ENCODE measurements at regions not wholly inside any gene's neighbourhood (a gene's known extent, or its start where the extent isn't known, plus 50 kb on each side); places are given as distances from the start of the nearest gene placed in this dataset.

DNA sequence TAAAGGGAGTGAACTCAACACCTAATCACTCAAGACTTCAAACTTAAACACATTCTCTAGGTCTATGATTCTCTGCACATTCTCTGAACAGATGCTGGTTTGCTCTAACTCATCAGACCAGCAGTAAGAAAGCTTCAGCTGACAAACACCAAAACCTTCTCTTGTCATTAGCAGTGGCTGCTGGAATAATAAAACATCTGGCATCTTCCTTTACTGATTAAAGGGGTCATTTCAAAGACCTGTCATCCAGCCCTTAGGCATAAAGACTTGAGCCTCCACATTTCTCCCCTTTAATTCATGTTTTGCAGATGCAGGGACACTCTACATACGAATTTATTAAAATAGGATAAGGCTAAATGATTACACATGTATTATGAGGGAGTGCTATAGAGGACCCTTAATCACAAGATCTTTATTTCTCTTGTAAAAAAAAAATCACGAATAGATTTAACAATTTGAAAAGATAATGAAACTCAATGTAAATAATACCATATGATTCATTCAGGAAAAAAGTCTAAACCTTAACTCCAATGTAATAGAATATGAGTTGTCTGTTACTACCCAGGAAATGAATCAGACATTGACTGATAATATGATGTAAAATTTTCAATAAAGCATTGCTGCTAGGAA lies 152.4 kb upstream of the GNAI1 start:
- TF ChIP-seq, protein P1, sequence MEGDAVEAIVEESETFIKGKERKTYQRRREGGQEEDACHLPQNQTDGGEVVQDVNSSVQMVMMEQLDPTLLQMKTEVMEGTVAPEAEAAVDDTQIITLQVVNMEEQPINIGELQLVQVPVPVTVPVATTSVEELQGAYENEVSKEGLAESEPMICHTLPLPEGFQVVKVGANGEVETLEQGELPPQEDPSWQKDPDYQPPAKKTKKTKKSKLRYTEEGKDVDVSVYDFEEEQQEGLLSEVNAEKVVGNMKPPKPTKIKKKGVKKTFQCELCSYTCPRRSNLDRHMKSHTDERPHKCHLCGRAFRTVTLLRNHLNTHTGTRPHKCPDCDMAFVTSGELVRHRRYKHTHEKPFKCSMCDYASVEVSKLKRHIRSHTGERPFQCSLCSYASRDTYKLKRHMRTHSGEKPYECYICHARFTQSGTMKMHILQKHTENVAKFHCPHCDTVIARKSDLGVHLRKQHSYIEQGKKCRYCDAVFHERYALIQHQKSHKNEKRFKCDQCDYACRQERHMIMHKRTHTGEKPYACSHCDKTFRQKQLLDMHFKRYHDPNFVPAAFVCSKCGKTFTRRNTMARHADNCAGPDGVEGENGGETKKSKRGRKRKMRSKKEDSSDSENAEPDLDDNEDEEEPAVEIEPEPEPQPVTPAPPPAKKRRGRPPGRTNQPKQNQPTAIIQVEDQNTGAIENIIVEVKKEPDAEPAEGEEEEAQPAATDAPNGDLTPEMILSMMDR (IDR thresholded peaks at IDR 0.05; ENCODE audit: low read length), result no peak
- TF ChIP-seq EZH2 (optimal IDR thresholded peaks at IDR 0.05; ENCODE audit: low read depth, low read length), result no peak
